K562 (cell line): ENCODE measurements at regions not wholly inside any gene's neighbourhood (a gene's known extent, or its start where the extent isn't known, plus 50 kb on each side); places are given as distances from the start of the nearest gene placed in this dataset.

Source experiments
- ATAC-seq: fragments of 200-7000 bp; cut with Tn5 transposase; 3 replicates; pipeline ENCODE4 v1.9.1; 2020; ENCODE audit warnings: moderate library complexity
- BruUV-seq: library from RNA; stranded (reverse); fragments of 400-500 nt; replicated peaks from 2 replicates; lab custom pipeline; 2021; lab: Mats Ljungman, UMichigan
- CTCF ChIA-PET: fragments of 300-600 bp; formaldehyde crosslinking; extraction: SDS; loops from one replicate; lab custom pipeline; 2021; ENCODE audit warnings: low intra/inter-chr PET ratio; lab: Yijun Ruan, JAX
- POLR2A ChIA-PET: fragments of 300-600, 350-650 bp; sonication (Branson Sonifier 250); formaldehyde crosslinking; extraction: SDS; loops from one replicate; lab custom pipeline; 2021; ENCODE audit warnings: antibody characterized with exemption, inconsistent platforms; lab: Yijun Ruan, JAX
- DNase-seq, 4 experiments: peaks; one replicate each; pipeline versions ENCODE4 v3.0.0 to v3.0.0-alpha.2; 2011 to 2018; ENCODE audit warnings: low spot score in 3 of 4, mixed read lengths in 3 of 4; ENCODE audit errors: extremely low read depth in 1 of 4
- FAIRE-seq: peaks from 2 replicates; lab custom pipeline; 2011; peaks lifted over from hg19 to GRCh38; lab: Jason Lieb, UNC
- H2AFZ ChIP-seq: 2 replicates; pipeline ENCODE4 v1.6.0; 2011; ENCODE audit warnings: low read depth, low read length, control low read depth, inconsistent platforms
- H3K27ac ChIP-seq: fragments of 200-600 bp; 3 replicates; pipeline ENCODE4 v1.8.0; 2011; ENCODE audit warnings: low read depth, mild to moderate bottlenecking, control low read depth, inconsistent platforms, low read length, moderate library complexity, mixed read lengths; ENCODE audit errors: extremely low read depth
- H3K27me3 ChIP-seq, 2 experiments: fragments of 300-600 bp in 1 of 2; 2 replicates in 1 of 2; 3 replicates in 1 of 2; pipeline versions ENCODE4 v1.6.0 to v1.8.0; 2011; ENCODE audit warnings: inconsistent platforms in 2 of 2, low read length in 2 of 2, mild to moderate bottlenecking in 1 of 2, mixed read lengths in 1 of 2, moderate library complexity in 1 of 2; ENCODE audit not compliant: control insufficient read depth in 2 of 2, insufficient read depth in 2 of 2
- H3K36me3 ChIP-seq: fragments of 300-600 bp; 3 replicates; pipeline ENCODE4 v1.8.0; 2011; ENCODE audit warnings: mild to moderate bottlenecking, low read length, inconsistent platforms; ENCODE audit not compliant: control insufficient read depth, insufficient read depth
- H3K4me1 ChIP-seq, 2 experiments: fragments of 200-600 bp in 1 of 2; replicated peaks in 1 of 2; 2 replicates in 1 of 2; 3 replicates in 1 of 2; pipeline versions ENCODE4 v1.5.1 to v1.8.0; 2011; ENCODE audit warnings: inconsistent platforms in 2 of 2, low read length in 2 of 2, mild to moderate bottlenecking in 1 of 2, mixed read lengths in 1 of 2, moderate library complexity in 1 of 2; ENCODE audit not compliant: control insufficient read depth in 2 of 2, insufficient read depth in 2 of 2
- H3K4me2 ChIP-seq: 2 replicates; pipeline ENCODE4 v1.6.1; 2011; ENCODE audit warnings: low read length, control low read depth, inconsistent platforms, mixed read lengths; ENCODE audit not compliant: insufficient read depth
- H3K4me3 ChIP-seq: fragments of 200-600 bp; sonication (generic), shearing (Covaris generic); 2 replicates; pipeline ENCODE4 v1.5.1; 2016; ENCODE audit warnings: control low read depth, inconsistent platforms
- H3K79me2 ChIP-seq: fragments of 200-600 bp; 3 replicates; pipeline ENCODE4 v1.8.0; 2011; ENCODE audit warnings: low read length, inconsistent platforms; ENCODE audit not compliant: control insufficient read depth, insufficient read depth
- H3K9ac ChIP-seq, 2 experiments: 2 replicates each; pipeline versions ENCODE4 v1.6.0 to v1.6.1; 2011; ENCODE audit warnings: low read depth in 2 of 2, low read length in 2 of 2, control low read depth in 1 of 2, inconsistent platforms in 1 of 2, mild to moderate bottlenecking in 1 of 2, mixed read lengths in 1 of 2; ENCODE audit not compliant: insufficient read depth in 1 of 2
- H3K9me1 ChIP-seq: one replicate; pipeline ENCODE4 v1.6.0; 2011; ENCODE audit warnings: inconsistent platforms, mild to moderate bottlenecking, low read length, moderate library complexity; ENCODE audit not compliant: control insufficient read depth, insufficient read depth
- H3K9me3 ChIP-seq: replicated peaks from 2 replicates; pipeline ENCODE4 v1.5.1; 2011; ENCODE audit warnings: low read depth, low read length, inconsistent platforms; ENCODE audit not compliant: control insufficient read depth, insufficient read depth
- H4K20me1 ChIP-seq: replicated peaks from 2 replicates; pipeline ENCODE4 v1.6.1; 2011; ENCODE audit warnings: low read length, inconsistent platforms, mixed read lengths; ENCODE audit not compliant: control insufficient read depth, insufficient read depth
- ARID1B ChIP-seq: fragments of 450-650 bp; IDR thresholded peaks from 2 replicates; pipeline ENCODE4 v1.6.1; 2016; ENCODE audit warnings: antibody characterized with exemption, mild to moderate bottlenecking, inconsistent platforms
- CBX8 ChIP-seq: fragments of 200-600 bp; sonication (generic); IDR thresholded peaks from 2 replicates; pipeline ENCODE4 v1.6.1; 2012; ENCODE audit warnings: borderline replicate concordance, mixed run types, low read depth, mild to moderate bottlenecking, moderate library complexity, mixed read lengths, low read length, control low read depth, inconsistent platforms; ENCODE audit not compliant: poor library complexity, severe bottlenecking; ENCODE audit errors: extremely low read depth
- ELF1 ChIP-seq: fragments of 200-800 bp; sonication (Bioruptor generic); IDR thresholded peaks from 2 replicates; pipeline ENCODE4 v1.6.1; 2016; ENCODE audit warnings: missing genetic modification characterization, missing compliant biosample characterization
- L3MBTL2 ChIP-seq: fragments of 450-650 bp; IDR thresholded peaks from 2 replicates; pipeline ENCODE4 v1.6.1; 2016; ENCODE audit warnings: mild to moderate bottlenecking, moderate library complexity
- MAFG ChIP-seq: fragments of 450-650 bp; conservative IDR thresholded peaks from 2 replicates; pipeline ENCODE4 v1.6.1; 2016; ENCODE audit warnings: missing genetic modification characterization, missing compliant biosample characterization
- NFXL1 ChIP-seq: fragments of 450-650 bp; formaldehyde crosslinking; IDR thresholded peaks from 2 replicates; pipeline ENCODE4 v1.4.0; 2021; ENCODE audit warnings: mild to moderate bottlenecking
- PTTG1 ChIP-seq: fragments of 450-650 bp; IDR thresholded peaks from 2 replicates; pipeline ENCODE4 v1.6.1; 2016; ENCODE audit warnings: low read depth, mild to moderate bottlenecking, missing genetic modification characterization, missing compliant biosample characterization
- RBM14 ChIP-seq: fragments of 200-400 bp; formaldehyde crosslinking; IDR thresholded peaks from 2 replicates; pipeline ENCODE4 v1.6.1; 2018; ENCODE audit warnings: low read depth, mild to moderate bottlenecking, low read length, moderate library complexity, borderline replicate concordance; ENCODE audit not compliant: insufficient read depth
- SMARCC2 ChIP-seq: fragments of 450-650 bp; IDR thresholded peaks from 2 replicates; pipeline ENCODE4 v1.6.1; 2017; ENCODE audit warnings: antibody characterized with exemption, moderate library complexity, mild to moderate bottlenecking, low read depth
- THAP7 ChIP-seq: fragments of 250-450 bp; sonication (Bioruptor Pico); IDR thresholded peaks from 2 replicates; pipeline ENCODE4 v1.5.0; 2021
- ZNF23 ChIP-seq: fragments of 250-450 bp; sonication (Bioruptor Pico); IDR thresholded peaks from 2 replicates; pipeline ENCODE4 v1.4.0; 2020; ENCODE audit warnings: mild to moderate bottlenecking
- ZNF232 ChIP-seq: sonication (generic); formaldehyde crosslinking; IDR thresholded peaks from 2 replicates; pipeline ENCODE4 v1.8.0; 2022; ENCODE audit warnings: mild to moderate bottlenecking, missing genetic modification reagents
- ZNF280B ChIP-seq: fragments of 250-450 bp; sonication (Bioruptor Pico); IDR thresholded peaks from 2 replicates; pipeline ENCODE4 v1.5.1; 2021; ENCODE audit warnings: mild to moderate bottlenecking
- WGBS: fragments of 100-300 bp; shearing (Covaris generic); methylation state at CpG from one replicate; pipeline ENCODE4 v1.1.6; 2016; ENCODE audit warnings: low coverage, mixed read lengths; ENCODE audit not compliant: insufficient coverage; ENCODE audit errors: missing lambda C conversion rate; 5-methylcytosine and 5-hydroxymethylcytosine counted together
- in situ Hi-C: fragments of 300-500 bp; cut with MboI; formaldehyde crosslinking; loops from 4 replicates; pipeline ENCODE4 v1.15.0; 2018; ENCODE audit warnings: inconsistent platforms, mixed read lengths
- intact Hi-C: fragments of 100-400 bp; cut with micrococcal nuclease; formaldehyde crosslinking; loops from 2 replicates; pipeline ENCODE4 v1.14.2; 2022

DNA sequence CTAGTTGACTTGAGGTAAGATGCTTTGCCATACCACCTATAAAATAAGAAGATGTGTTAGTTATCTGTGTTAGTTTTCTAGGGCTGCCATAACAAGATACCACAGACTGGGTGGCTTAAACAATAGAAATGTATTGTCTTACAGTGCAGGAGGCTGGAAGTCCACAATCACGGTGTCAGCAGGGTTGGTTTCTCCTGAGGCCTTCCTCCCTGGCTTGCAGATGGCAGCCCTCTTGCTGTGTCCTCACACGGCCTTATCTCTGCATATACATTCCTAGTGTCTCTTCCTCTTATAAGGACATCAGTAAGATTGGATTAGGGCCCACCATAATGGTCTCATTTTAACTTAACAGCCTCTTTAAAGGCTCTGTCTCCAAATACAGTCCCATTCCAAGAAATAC, 192.1 kb downstream of the GATA3 start:
- ATAC-seq: no peak
- no peak overlapping the region for H3K27ac ChIP-seq

More for the DNA sequence above, 192.1 kb downstream of the GATA3 start:
- in situ Hi-C loops: no loop called here
- Histone ChIP-seq H3K27me3 (no peaks in the 10 kb centered on the region; a peak in 1 of 5 replicates), H3K4me1 (no peaks in the 10 kb centered on the region), H3K79me2 (no peaks in the 10 kb centered on the region), H2AFZ (no peak overlapping the region), H3K4me2 (no peak overlapping the region), H3K36me3 (no peaks in the 10 kb centered on the region), H3K9ac (no peak overlapping the region), H3K4me3 (no peak overlapping the region), H3K9me3 (no peaks in the 10 kb centered on the region), H3K9me1 (no peaks in the 10 kb centered on the region)
- WGBS: 0% methylated on average over 2 of the region's 2 CpGs
- ChIA-PET POLR2A (no interaction called here), CTCF (no interaction called here)
- intact Hi-C loops: no loop called here
- BruUV-seq: no TSS peak
- FAIRE-seq: no peak
- DNase-seq: no peak
- TF ChIP-seq MAFG (tag): no peak
- TF ChIP-seq NFXL1: no peak
- TF ChIP-seq ZNF23 (CRISPR knock-in tag): no peak
- no peak for TF ChIP-seq ARID1B
- no peak for TF ChIP-seq RBM14
- TF ChIP-seq ZNF232 (CRISPR knock-in tag): no peak
- no peak for TF ChIP-seq ELF1
- no peak for TF ChIP-seq ZNF280B (CRISPR knock-in tag)
- TF ChIP-seq PTTG1: no peak
- TF ChIP-seq CBX8: no peak
- no peak for TF ChIP-seq THAP7 (CRISPR knock-in tag)
- TF ChIP-seq SMARCC2: no peak
- no peak for TF ChIP-seq L3MBTL2
- TF ChIP-seq, all 486 proteins: peak for 0
- no peaks in the 10 kb centered on the region for H4K20me1 ChIP-seq
